ENCODE measurements at regions not wholly inside any gene's neighbourhood (a gene's known extent, or its start where the extent isn't known, plus 50 kb on each side); places are given as distances from the start of the nearest gene placed in this dataset.

DNA sequence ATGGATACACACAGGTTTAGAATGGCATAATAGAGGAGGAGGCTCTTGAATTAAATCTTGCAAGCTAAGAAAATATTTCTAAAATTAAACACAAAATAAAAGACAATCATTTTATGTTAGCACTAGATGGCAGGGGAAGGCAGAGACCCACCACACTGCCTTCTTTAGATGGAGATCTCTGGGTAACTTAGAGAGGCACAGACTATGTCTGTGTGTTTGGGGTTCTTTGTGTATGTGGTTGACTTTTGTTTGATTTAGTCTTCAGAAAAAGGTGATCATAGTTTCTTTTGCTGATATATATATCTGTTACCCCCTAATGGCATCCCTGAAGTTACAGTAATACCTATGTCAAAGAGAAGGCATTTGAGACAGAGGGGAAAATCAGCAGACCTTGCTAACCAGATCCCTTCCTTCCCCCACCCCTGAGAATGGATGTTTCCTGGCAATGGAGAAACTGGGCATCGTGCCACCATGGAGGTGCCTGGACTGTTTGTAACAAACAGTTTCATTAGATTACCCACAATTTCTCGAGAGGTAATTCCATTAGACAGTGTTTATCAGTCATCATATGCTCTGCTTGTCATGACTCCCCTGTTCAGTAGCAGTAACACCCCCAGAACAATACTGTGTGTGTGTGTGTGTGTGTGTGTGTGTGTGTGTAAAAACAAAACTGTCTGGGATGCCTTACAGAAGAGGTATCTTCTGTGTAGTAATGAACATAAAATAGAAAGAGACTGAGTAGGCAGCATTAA, 228.3 kb upstream of the DEPDC1 start:
- TF ChIP-seq, protein P1, sequence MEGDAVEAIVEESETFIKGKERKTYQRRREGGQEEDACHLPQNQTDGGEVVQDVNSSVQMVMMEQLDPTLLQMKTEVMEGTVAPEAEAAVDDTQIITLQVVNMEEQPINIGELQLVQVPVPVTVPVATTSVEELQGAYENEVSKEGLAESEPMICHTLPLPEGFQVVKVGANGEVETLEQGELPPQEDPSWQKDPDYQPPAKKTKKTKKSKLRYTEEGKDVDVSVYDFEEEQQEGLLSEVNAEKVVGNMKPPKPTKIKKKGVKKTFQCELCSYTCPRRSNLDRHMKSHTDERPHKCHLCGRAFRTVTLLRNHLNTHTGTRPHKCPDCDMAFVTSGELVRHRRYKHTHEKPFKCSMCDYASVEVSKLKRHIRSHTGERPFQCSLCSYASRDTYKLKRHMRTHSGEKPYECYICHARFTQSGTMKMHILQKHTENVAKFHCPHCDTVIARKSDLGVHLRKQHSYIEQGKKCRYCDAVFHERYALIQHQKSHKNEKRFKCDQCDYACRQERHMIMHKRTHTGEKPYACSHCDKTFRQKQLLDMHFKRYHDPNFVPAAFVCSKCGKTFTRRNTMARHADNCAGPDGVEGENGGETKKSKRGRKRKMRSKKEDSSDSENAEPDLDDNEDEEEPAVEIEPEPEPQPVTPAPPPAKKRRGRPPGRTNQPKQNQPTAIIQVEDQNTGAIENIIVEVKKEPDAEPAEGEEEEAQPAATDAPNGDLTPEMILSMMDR (IDR thresholded peaks at IDR 0.05): no peak
- no peak for TF ChIP-seq POLR2A (IDR thresholded peaks at IDR 0.05)
